ENCODE measurements at regions not wholly inside any gene's neighbourhood (a gene's known extent, or its start where the extent isn't known, plus 50 kb on each side); places are given as distances from the start of the nearest gene placed in this dataset.

DNA sequence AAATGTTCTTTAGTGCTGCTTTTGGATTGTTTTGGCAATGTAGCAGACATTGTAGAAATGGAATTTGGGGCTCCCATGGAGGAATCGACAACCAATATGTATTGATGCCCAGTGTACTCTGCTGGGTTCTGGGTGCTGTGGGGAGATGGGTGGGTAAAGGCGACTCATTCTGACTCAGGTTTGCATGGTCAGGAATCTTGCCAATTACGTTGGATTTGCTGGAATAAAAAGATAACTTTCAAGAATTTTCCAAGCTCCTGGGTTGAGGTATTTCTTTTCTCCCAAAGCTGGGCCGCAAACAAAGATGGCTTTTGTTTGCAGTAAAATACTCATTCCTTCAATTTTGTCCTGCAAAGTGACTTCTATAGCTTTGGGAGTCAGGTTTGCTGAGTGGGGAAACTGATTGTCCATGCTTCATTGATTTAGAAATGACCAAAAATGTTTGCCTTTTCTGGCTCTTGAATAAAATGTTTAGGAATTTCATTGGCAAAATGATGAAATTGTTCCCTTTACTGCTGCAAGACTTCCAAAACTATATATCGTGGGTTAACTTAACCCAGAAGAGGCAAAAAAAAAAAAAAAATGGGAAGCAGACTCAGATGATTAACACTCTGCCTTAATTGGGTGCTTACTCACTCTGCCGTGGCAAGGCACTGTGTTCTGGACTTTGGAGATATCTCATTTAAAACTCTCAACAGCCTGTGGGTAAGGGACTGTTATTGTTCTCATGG is 57.0 kb downstream of the RTL9 start:
- Histone ChIP-seq H3K4me1 (ENCODE audit: insufficient read depth, low read length) (no peaks in the 10 kb centered on the region), H3K27me3 (ENCODE audit: control insufficient read depth in 1 of 2, insufficient read depth in 2 of 2, low read length in 2 of 2) (no peaks in the 10 kb centered on the region), H4K20me1 (ENCODE audit: insufficient read depth, low read length) (no peaks in the 10 kb centered on the region), H3K9ac (ENCODE audit: insufficient read depth, low read depth, low read length) (no peak overlapping the region), H3K27ac (ENCODE audit: extremely low read length, insufficient read depth, low read length) (no peak overlapping the region), H3K9me3 (ENCODE audit: low read length) (no peaks in the 10 kb centered on the region), H3K4me2 (ENCODE audit: low read depth, low read length) (no peak overlapping the region), H3K79me2 (ENCODE audit: insufficient read depth, low read length) (no peaks in the 10 kb centered on the region), H2AFZ (ENCODE audit: low read length) (no peak overlapping the region), H3K36me3 (replicated peaks in 1 of 2; ENCODE audit: control insufficient read depth in 1 of 2, insufficient read depth in 2 of 2, low read length in 2 of 2) (no peaks in the 10 kb centered on the region), H3K4me3 (replicated peaks in 1 of 3; ENCODE audit: insufficient read depth in 1 of 3, low read depth in 2 of 3, low read length in 3 of 3) (no peak overlapping the region)
- TF ChIP-seq CREM (IDR thresholded peaks at IDR 0.05) (no peak), CREM (CRISPR knock-in tag; IDR thresholded peaks at IDR 0.05) (no peak), REL (CRISPR knock-in tag; conservative IDR thresholded peaks at IDR 0.05) (no peak), HOXA9 (CRISPR knock-in tag; IDR thresholded peaks at IDR 0.05; ENCODE audit: borderline replicate concordance) (no peak), SNAI1 (CRISPR knock-in tag; IDR thresholded peaks at IDR 0.05; ENCODE audit: borderline replicate concordance) (no peak), ZNF660 (CRISPR knock-in tag; IDR thresholded peaks at IDR 0.05; ENCODE audit: borderline replicate concordance, low read depth) (no peak), NFYC (CRISPR knock-in tag; IDR thresholded peaks at IDR 0.05) (no peak), ZC3H4 (CRISPR knock-in tag; IDR thresholded peaks at IDR 0.05; ENCODE audit: borderline replicate concordance) (no peak), SIX4 (CRISPR knock-in tag; IDR thresholded peaks at IDR 0.05) (no peak), GPN1 (CRISPR knock-in tag; IDR thresholded peaks at IDR 0.05; ENCODE audit: borderline replicate concordance) (no peak), RBAK (CRISPR knock-in tag; IDR thresholded peaks at IDR 0.05) (no peak)
- DNase-seq (ENCODE audit: low spot score): no peak
- no peak for FAIRE-seq
- no TSS peak for BruUV-seq (replicated peaks)
- in situ Hi-C loops (cut with HindIII; ENCODE audit: extremely low pct_ligation_motif_present, low pct_unique_long_range_greater_than_20kb): loop anchor here (25.0 kb wide), 1 partner anchor 503 kb away; no protein-coding TSS in a partner anchor
- intact Hi-C loops (cut with micrococcal nuclease; ENCODE audit: unreplicated experiment): no loop called here
- ChIA-PET CTCF (ENCODE audit: low intra/inter-chr PET ratio, low total read pairs) (no interaction called here), POLR2A (no interaction called here)
- 52% methylated on average over 6 of the region's 6 CpGs for WGBS (ENCODE audit: low lambda C conversion rate)
- ATAC-seq: no peak

Data from HepG2 (cell line).